Smooth muscle cell (in vitro differentiated cells): ENCODE measurements at regions not wholly inside any gene's neighbourhood (a gene's known extent, or its start where the extent isn't known, plus 50 kb on each side); places are given as distances from the start of the nearest gene placed in this dataset.

Source experiments
- DNase-seq: peaks from one replicate; lab custom pipeline; 2025; ENCODE audit not compliant: unreplicated experiment; lab: John Stamatoyannopoulos, UW
- H2AFZ ChIP-seq: fragments of 200-600 bp; sonication (generic); 2 replicates; pipeline ENCODE4 v1.6.0; 2016; ENCODE audit warnings: antibody characterized with exemption, low read depth, mild to moderate bottlenecking
- H3F3A ChIP-seq: fragments of 200-600 bp; sonication (generic); 2 replicates; pipeline ENCODE4 v1.6.0; 2017; ENCODE audit warnings: antibody characterized with exemption, low read depth
- H3K27ac ChIP-seq: fragments of 200-600 bp; sonication (generic); 2 replicates; pipeline ENCODE4 v1.5.1; 2016; ENCODE audit warnings: low read depth, mild to moderate bottlenecking
- H3K27me3 ChIP-seq: fragments of 200-600 bp; sonication (generic); 2 replicates; pipeline ENCODE4 v1.6.1; 2016; ENCODE audit warnings: low read depth, mild to moderate bottlenecking
- H3K36me3 ChIP-seq: fragments of 200-600 bp; sonication (generic); 2 replicates; pipeline ENCODE4 v1.5.1; 2016; ENCODE audit warnings: low read depth
- H3K4me1 ChIP-seq: fragments of 200-600 bp; sonication (generic); 2 replicates; pipeline ENCODE4 v1.5.1; 2016; ENCODE audit warnings: low read depth
- H3K4me2 ChIP-seq: fragments of 200-600 bp; sonication (generic); 2 replicates; pipeline ENCODE4 v1.6.0; 2016; ENCODE audit warnings: mild to moderate bottlenecking
- H3K4me3 ChIP-seq: fragments of 200-600 bp; sonication (generic); 2 replicates; pipeline ENCODE4 v1.5.1; 2016; ENCODE audit warnings: mild to moderate bottlenecking
- H3K79me2 ChIP-seq: fragments of 200-600 bp; sonication (generic); 2 replicates; pipeline ENCODE4 v1.6.0; 2016; ENCODE audit warnings: low read depth, mild to moderate bottlenecking
- H3K9ac ChIP-seq: fragments of 200-600 bp; sonication (generic); 2 replicates; pipeline ENCODE4 v1.6.0; 2016; ENCODE audit warnings: low read depth
- H3K9me3 ChIP-seq: fragments of 200-600 bp; sonication (generic); replicated peaks from 2 replicates; pipeline ENCODE4 v1.5.1; 2016; ENCODE audit warnings: low read depth
- H4K20me1 ChIP-seq: fragments of 200-600 bp; sonication (generic); 2 replicates; pipeline ENCODE4 v1.6.0; 2016; ENCODE audit warnings: low read depth
- CTCF ChIP-seq: fragments of 200-600 bp; sonication (generic); IDR thresholded peaks from 2 replicates; pipeline ENCODE4 v1.5.1; 2017; ENCODE audit warnings: borderline replicate concordance, mild to moderate bottlenecking, antibody characterized with exemption; ENCODE audit not compliant: insufficient read depth, poor library complexity, severe bottlenecking
- WGBS: methylation state at CpG from one replicate; pipeline ENCODE4 v1.1.7; 2016; ENCODE audit warnings: low lambda C conversion rate; 5-methylcytosine and 5-hydroxymethylcytosine counted together

GRCh38 chr5:8057769-8058168 is 188.8 kb downstream of the MTRR start:
- Histone ChIP-seq H3K4me2 (no peak overlapping the region), H3F3A (no peaks in the 10 kb centered on the region), H3K4me3 (no peak overlapping the region), H2AFZ (no peak overlapping the region), H3K79me2 (no peaks in the 10 kb centered on the region), H3K9ac (no peak overlapping the region), H3K9me3 (no peaks in the 10 kb centered on the region), H4K20me1 (no peaks in the 10 kb centered on the region), H3K27me3 (no peaks in the 10 kb centered on the region), H3K36me3 (no peaks in the 10 kb centered on the region), H3K27ac (no peak overlapping the region), H3K4me1 (no peaks in the 10 kb centered on the region)
- WGBS: 73% methylated on average over 7 of the region's 7 CpGs
- DNase-seq: no peak
- no peak for TF ChIP-seq CTCF

GRCh38 chr5:8058616-8059190 is 189.8 kb downstream of the MTRR start:
- H3K9me3 ChIP-seq: no peaks in the 10 kb centered on the region
- no peak overlapping the region for H3K9ac ChIP-seq
- no peak overlapping the region for H2AFZ ChIP-seq
- WGBS: 80% methylated on average over 16 of the region's 16 CpGs
- no peaks in the 10 kb centered on the region for H4K20me1 ChIP-seq
- no peaks in the 10 kb centered on the region for H3K27me3 ChIP-seq
- H3K4me2 ChIP-seq: no peak overlapping the region
- H3K4me1 ChIP-seq: no peaks in the 10 kb centered on the region
- H3K4me3 ChIP-seq: no peak overlapping the region
- no peak overlapping the region for H3K27ac ChIP-seq
- H3F3A ChIP-seq: no peaks in the 10 kb centered on the region
- no peaks in the 10 kb centered on the region for H3K36me3 ChIP-seq
- no peak for DNase-seq
- TF ChIP-seq CTCF: no peak
- no peaks in the 10 kb centered on the region for H3K79me2 ChIP-seq

GRCh38 chr5:8059337-8059736 is 190.4 kb downstream of the MTRR start:
- no peak for TF ChIP-seq CTCF
- no peaks in the 10 kb centered on the region for H3K79me2 ChIP-seq
- no peaks in the 10 kb centered on the region for H4K20me1 ChIP-seq
- H3K4me2 ChIP-seq: no peak overlapping the region
- H3K9ac ChIP-seq: no peak overlapping the region
- H2AFZ ChIP-seq: no peak overlapping the region
- H3K27me3 ChIP-seq: no peaks in the 10 kb centered on the region
- 90% methylated on average over 4 of the region's 4 CpGs for WGBS
- DNase-seq: no peak
- no peaks in the 10 kb centered on the region for H3K9me3 ChIP-seq
- H3K36me3 ChIP-seq: no peaks in the 10 kb centered on the region
- no peaks in the 10 kb centered on the region for H3K4me1 ChIP-seq
- no peak overlapping the region for H3K27ac ChIP-seq
- H3F3A ChIP-seq: no peaks in the 10 kb centered on the region
- no peak overlapping the region for H3K4me3 ChIP-seq

- Histone ChIP-seq H3K79me2 (no peaks in the 10 kb centered on the region), H3F3A (no peaks in the 10 kb centered on the region), H3K9me3 (no peaks in the 10 kb centered on the region), H3K27ac (no peak overlapping the region), H3K27me3 (no peaks in the 10 kb centered on the region), H3K4me1 (no peaks in the 10 kb centered on the region), H3K9ac (no peak overlapping the region), H3K4me2 (no peak overlapping the region), H3K4me3 (no peak overlapping the region), H3K36me3 (no peaks in the 10 kb centered on the region), H4K20me1 (no peaks in the 10 kb centered on the region), H2AFZ (no peak overlapping the region)
- WGBS: 73% methylated on average over 11 of the region's 11 CpGs
- DNase-seq: no peak
- TF ChIP-seq CTCF: no peak
Observed at GRCh38 chr5:8060235-8060952, 191.4 kb downstream of the MTRR start.
